ENCODE measurements at regions not wholly inside any gene's neighbourhood (a gene's known extent, or its start where the extent isn't known, plus 50 kb on each side); places are given as distances from the start of the nearest gene placed in this dataset.
"Not testable (repeated sequence)": the region's sequence is repeated elsewhere in the genome, so short reads cannot be mapped to it uniquely, and the experiment has no call there.

GRCh38 chr22:49527611-49528419 lies 299.9 kb downstream of the BRD1 start:
- DNase-seq (ENCODE audit: low read depth in 3 of 3), result no peak

- no peak for DNase-seq (ENCODE audit: low read depth in 3 of 3)
Measured at GRCh38 chr22:49525801-49526535, 301.7 kb downstream of the BRD1 start.

GRCh38 chr22:49525360-49525759 lies 302.3 kb downstream of the BRD1 start:
- no peak for DNase-seq (ENCODE audit: low read depth in 3 of 3)

GRCh38 chr22:49524362-49524761 lies 303.3 kb downstream of the BRD1 start:
- DNase-seq (ENCODE audit: low read depth in 3 of 3), result no peak

GRCh38 chr22:49523374-49524008 lies 304.2 kb downstream of the BRD1 start:
- no peak for DNase-seq (ENCODE audit: low read depth in 3 of 3)

- no peak for DNase-seq (ENCODE audit: low read depth in 3 of 3)
Measured at GRCh38 chr22:49522582-49523373, 304.9 kb downstream of the BRD1 start.

- DNase-seq (ENCODE audit: low read depth in 3 of 3), result no peak
Measured at GRCh38 chr22:49521787-49522224, 305.9 kb downstream of the BRD1 start.

GRCh38 chr22:49519117-49519737 lies 308.4 kb downstream of the BRD1 start:
- no peak for DNase-seq (ENCODE audit: low read depth in 3 of 3)

GRCh38 chr22:49518436-49518970 lies 309.2 kb downstream of the BRD1 start:
- DNase-seq (ENCODE audit: low read depth in 3 of 3), result no peak

- DNase-seq (ENCODE audit: low read depth in 3 of 3), result no peak
Measured at GRCh38 chr22:49517667-49518185, 309.9 kb downstream of the BRD1 start.

GRCh38 chr22:49517211-49517610 lies 310.5 kb downstream of the BRD1 start:
- DNase-seq (ENCODE audit: low read depth in 3 of 3), result no peak

GRCh38 chr22:49515475-49515874 lies 312.2 kb downstream of the BRD1 start:
- DNase-seq (ENCODE audit: low read depth in 3 of 3), result no peak

- DNase-seq (ENCODE audit: low read depth in 3 of 3), result no peak
Measured at GRCh38 chr22:49514641-49515040, 313.0 kb downstream of the BRD1 start.

- no peak for DNase-seq (ENCODE audit: low read depth in 3 of 3)
Measured at GRCh38 chr22:49514211-49514610, 313.5 kb downstream of the BRD1 start.

GRCh38 chr22:49513358-49513851 lies 314.3 kb downstream of the BRD1 start:
- DNase-seq (ENCODE audit: low read depth in 3 of 3), result no peak

GRCh38 chr22:49512487-49513165 lies 315.0 kb downstream of the BRD1 start:
- DNase-seq (ENCODE audit: low read depth in 3 of 3), result no peak

GRCh38 chr22:49511393-49512189 lies 316.1 kb downstream of the BRD1 start:
- not testable (repeated sequence) for DNase-seq (ENCODE audit: low read depth in 3 of 3)

- no peak for DNase-seq (ENCODE audit: low read depth in 3 of 3)
Measured at GRCh38 chr22:49510718-49511117, 317.0 kb downstream of the BRD1 start.

GRCh38 chr22:49509016-49509415 lies 318.7 kb downstream of the BRD1 start:
- no peak for DNase-seq (ENCODE audit: low read depth in 3 of 3)
